ENCODE measurements at regions not wholly inside any gene's neighbourhood (a gene's known extent, or its start where the extent isn't known, plus 50 kb on each side); places are given as distances from the start of the nearest gene placed in this dataset.

- TF ChIP-seq L3MBTL2 (conservative IDR thresholded peaks at IDR 0.05): no peak
- TF ChIP-seq ARNT (IDR thresholded peaks at IDR 0.05): no peak
- TF ChIP-seq TARDBP (IDR thresholded peaks at IDR 0.05): no peak
- no peak for TF ChIP-seq SUZ12 (IDR thresholded peaks at IDR 0.05)
- TF ChIP-seq FOXM1 (IDR thresholded peaks at IDR 0.05; ENCODE audit: borderline replicate concordance): no peak
- TF ChIP-seq FOXK2 (IDR thresholded peaks at IDR 0.05): no peak
- TF ChIP-seq HDGF (IDR thresholded peaks at IDR 0.05; ENCODE audit: borderline replicate concordance): no peak
- no peak for TF ChIP-seq ZNF384 (IDR thresholded peaks at IDR 0.05)
- no peak for TF ChIP-seq FOXA1 (IDR thresholded peaks at IDR 0.05)
- TF ChIP-seq LEF1 (IDR thresholded peaks at IDR 0.05; ENCODE audit: borderline replicate concordance): no peak
- TF ChIP-seq NFRKB (IDR thresholded peaks at IDR 0.05): no peak
- no peak for TF ChIP-seq PKNOX1 (IDR thresholded peaks at IDR 0.05)
- TF ChIP-seq SP1 (IDR thresholded peaks at IDR 0.05): no peak
- TF ChIP-seq BHLHE40 (IDR thresholded peaks at IDR 0.05; ENCODE audit: borderline replicate concordance): no peak
- TF ChIP-seq ELF4 (IDR thresholded peaks at IDR 0.05): no peak
- no peak for TF ChIP-seq CTBP1 (IDR thresholded peaks at IDR 0.05; ENCODE audit: borderline replicate concordance)
- POLR2A ChIA-PET: no interaction called here
- CTCF ChIA-PET: no interaction called here
- DNase-seq (ENCODE audit: extremely low spot score): no peak
Measured at GRCh38 chr7:52777051-52777822, 258.2 kb upstream of the POM121L12 start.

GRCh38 chr7:52775876-52776275 is 259.6 kb upstream of the POM121L12 start:
- POLR2A ChIA-PET: no interaction called here
- CTCF ChIA-PET: no interaction called here
- no peak for DNase-seq (ENCODE audit: extremely low spot score)

GRCh38 chr7:52771177-52771576 is 264.3 kb upstream of the POM121L12 start:
- DNase-seq (ENCODE audit: extremely low spot score): no peak
- ChIA-PET CTCF (no interaction called here), POLR2A (no interaction called here)
- TF ChIP-seq HDGF (IDR thresholded peaks at IDR 0.05; ENCODE audit: borderline replicate concordance) (no peak), TARDBP (IDR thresholded peaks at IDR 0.05) (no peak), BHLHE40 (IDR thresholded peaks at IDR 0.05; ENCODE audit: borderline replicate concordance) (no peak), FOXA1 (IDR thresholded peaks at IDR 0.05) (no peak), SP1 (IDR thresholded peaks at IDR 0.05) (no peak), SUZ12 (IDR thresholded peaks at IDR 0.05) (no peak), LEF1 (IDR thresholded peaks at IDR 0.05; ENCODE audit: borderline replicate concordance) (no peak), CTBP1 (IDR thresholded peaks at IDR 0.05; ENCODE audit: borderline replicate concordance) (no peak)

More at GRCh38 chr7:52775876-52776275, 259.6 kb upstream of the POM121L12 start:
- TF ChIP-seq BHLHE40 (IDR thresholded peaks at IDR 0.05; ENCODE audit: borderline replicate concordance) (no peak), ARNT (IDR thresholded peaks at IDR 0.05) (no peak), FOXA1 (IDR thresholded peaks at IDR 0.05) (no peak), FOXM1 (IDR thresholded peaks at IDR 0.05; ENCODE audit: borderline replicate concordance) (no peak), NFRKB (IDR thresholded peaks at IDR 0.05) (no peak), LEF1 (IDR thresholded peaks at IDR 0.05; ENCODE audit: borderline replicate concordance) (no peak), CTBP1 (IDR thresholded peaks at IDR 0.05; ENCODE audit: borderline replicate concordance) (no peak), ELF4 (IDR thresholded peaks at IDR 0.05) (no peak), FOXK2 (IDR thresholded peaks at IDR 0.05) (no peak)

- TF ChIP-seq BHLHE40 (IDR thresholded peaks at IDR 0.05; ENCODE audit: borderline replicate concordance) (no peak), FOXK2 (IDR thresholded peaks at IDR 0.05) (no peak), FOXA1 (IDR thresholded peaks at IDR 0.05) (no peak), FOXM1 (IDR thresholded peaks at IDR 0.05; ENCODE audit: borderline replicate concordance) (no peak), ELF4 (IDR thresholded peaks at IDR 0.05) (no peak), L3MBTL2 (conservative IDR thresholded peaks at IDR 0.05) (no peak), PKNOX1 (IDR thresholded peaks at IDR 0.05) (no peak), HDGF (IDR thresholded peaks at IDR 0.05; ENCODE audit: borderline replicate concordance) (no peak), ZNF384 (IDR thresholded peaks at IDR 0.05) (no peak), TARDBP (IDR thresholded peaks at IDR 0.05) (no peak), SUZ12 (IDR thresholded peaks at IDR 0.05) (no peak), CTBP1 (IDR thresholded peaks at IDR 0.05; ENCODE audit: borderline replicate concordance) (no peak), LEF1 (IDR thresholded peaks at IDR 0.05; ENCODE audit: borderline replicate concordance) (no peak), ARNT (IDR thresholded peaks at IDR 0.05) (no peak)
Measured at GRCh38 chr7:52764492-52765169, 270.8 kb upstream of the POM121L12 start.

GRCh38 chr7:52758356-52758755 is 277.1 kb upstream of the POM121L12 start:
- TF ChIP-seq CTBP1 (IDR thresholded peaks at IDR 0.05; ENCODE audit: borderline replicate concordance): no peak
- no peak for TF ChIP-seq FOXM1 (IDR thresholded peaks at IDR 0.05; ENCODE audit: borderline replicate concordance)
- no peak for TF ChIP-seq ARNT (IDR thresholded peaks at IDR 0.05)
- no peak for TF ChIP-seq ZNF384 (IDR thresholded peaks at IDR 0.05)
- no peak for TF ChIP-seq HDGF (IDR thresholded peaks at IDR 0.05; ENCODE audit: borderline replicate concordance)
- no peak for TF ChIP-seq ELF4 (IDR thresholded peaks at IDR 0.05)
- TF ChIP-seq SP1 (IDR thresholded peaks at IDR 0.05): no peak
- TF ChIP-seq PKNOX1 (IDR thresholded peaks at IDR 0.05): no peak
- no peak for TF ChIP-seq TARDBP (IDR thresholded peaks at IDR 0.05)
- TF ChIP-seq SUZ12 (IDR thresholded peaks at IDR 0.05): no peak
- TF ChIP-seq FOXA1 (IDR thresholded peaks at IDR 0.05): no peak
- no peak for TF ChIP-seq BHLHE40 (IDR thresholded peaks at IDR 0.05; ENCODE audit: borderline replicate concordance)
- no peak for TF ChIP-seq L3MBTL2 (conservative IDR thresholded peaks at IDR 0.05)
- no peak for TF ChIP-seq NFRKB (IDR thresholded peaks at IDR 0.05)
- no peak for TF ChIP-seq LEF1 (IDR thresholded peaks at IDR 0.05; ENCODE audit: borderline replicate concordance)
- no peak for TF ChIP-seq FOXK2 (IDR thresholded peaks at IDR 0.05)
- DNase-seq (ENCODE audit: extremely low spot score): no peak
- ChIA-PET POLR2A (no interaction called here), CTCF (no interaction called here)

More at GRCh38 chr7:52764492-52765169, 270.8 kb upstream of the POM121L12 start:
- no peak for DNase-seq (ENCODE audit: extremely low spot score)
- ChIA-PET POLR2A (no interaction called here), CTCF (no interaction called here)

All from HEK293T (cell line).